ENCODE measurements at regions not wholly inside any gene's neighbourhood (a gene's known extent, or its start where the extent isn't known, plus 50 kb on each side); places are given as distances from the start of the nearest gene placed in this dataset.

DNA sequence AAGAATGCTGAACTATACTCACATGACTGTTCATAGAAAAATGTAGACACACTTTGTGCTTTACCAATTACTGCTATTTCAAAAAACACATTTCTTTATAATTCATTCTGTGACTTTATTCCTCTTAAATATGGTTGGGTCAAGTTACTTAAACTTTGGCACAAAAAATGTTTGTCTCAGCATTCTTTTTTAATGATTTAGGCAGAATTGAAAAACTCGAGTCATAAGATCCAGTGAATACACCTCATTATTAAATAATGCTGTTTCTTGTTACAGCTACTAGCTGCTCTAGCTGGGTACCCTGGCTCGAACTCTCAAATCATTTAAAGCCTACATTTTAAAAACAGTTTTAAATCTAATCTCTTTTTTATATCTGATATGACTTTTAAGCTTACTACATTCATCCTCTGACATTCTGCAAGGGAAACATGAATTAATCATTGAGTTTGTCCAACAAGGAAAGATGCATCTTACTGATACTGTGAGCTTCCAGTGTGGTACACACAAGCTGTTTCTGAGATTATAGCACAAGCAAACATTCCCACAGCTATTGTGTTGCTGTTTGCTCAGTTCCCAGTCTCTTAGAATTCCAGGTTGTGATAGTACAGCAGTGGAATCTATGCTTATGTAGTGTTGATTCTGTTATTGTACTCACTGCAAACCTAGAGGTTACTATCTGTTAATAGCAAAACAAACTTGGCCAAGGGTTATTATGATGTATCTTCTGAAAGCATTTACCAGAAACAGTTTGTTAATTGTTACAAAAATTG is 746.5 kb downstream of the USP25 start:
- DNase-seq: no peak
- H3K27me3 ChIP-seq: no peaks in the 10 kb centered on the region
- H3K4me1 ChIP-seq: peaks cover 0 to 42% (median 26%) of the 10 kb centered on the region in 12 donors
- peak in 3 of 4 donors; percentile 32 to 51 (median 42) for ATAC-seq
- intact Hi-C loops (cut with DNase I): loop anchor here in 2 of 10 donors (5.0 to 10.0 kb wide), 2 partner anchors 56 to 59 kb away; no protein-coding TSS in a partner anchor
- no peak overlapping the region for H3K4me3 ChIP-seq
- H3K36me3 ChIP-seq: no peaks in the 10 kb centered on the region
- WGBS, 4 donors: 58 to 68% (median 60%) methylated on average over 2 of the region's 2 CpGs
- peak overlapping the region in 10 of 12 donors; percentile 8 to 65 (median 22) for H3K27ac ChIP-seq
- peaks cover 0 to 38% (median 15%) of the 10 kb centered on the region in 12 donors for H3K9me3 ChIP-seq
- TF ChIP-seq CTCF (IDR thresholded peaks at IDR 0.05): no peak
- TF ChIP-seq POLR2A (IDR thresholded peaks at IDR 0.05): no peak

DNA sequence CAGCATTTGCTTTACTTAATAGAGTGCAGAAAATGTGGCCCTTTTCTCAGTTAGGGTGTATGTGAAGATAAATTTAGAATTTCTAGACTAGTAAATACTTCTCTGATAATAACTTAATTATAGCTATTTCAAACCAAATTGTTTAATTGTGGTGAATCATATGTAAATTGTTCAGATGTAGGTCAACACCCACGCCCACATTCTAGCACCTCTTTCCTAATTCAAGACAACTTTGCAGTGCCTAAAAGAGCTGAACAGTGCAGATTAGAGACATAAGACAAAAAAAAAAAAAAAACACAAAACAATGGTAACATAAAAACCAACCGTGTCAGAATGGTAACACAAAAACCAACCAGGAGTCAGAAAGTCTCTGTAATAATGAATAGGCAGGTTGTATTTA is 758.3 kb downstream of the USP25 start:
- 55 to 79% (median 69%) methylated on average over 2 of the region's 2 CpGs for WGBS, 4 donors
- DNase-seq: no peak
- no peak overlapping the region for H3K4me3 ChIP-seq
- peaks cover 0 to 46% (median 9%) of the 10 kb centered on the region in 12 donors for H3K4me1 ChIP-seq
- no peak for TF ChIP-seq POLR2A (IDR thresholded peaks at IDR 0.05)
- TF ChIP-seq CTCF (IDR thresholded peaks at IDR 0.05): no peak
- no peak for ATAC-seq
- no peaks in the 10 kb centered on the region for H3K27me3 ChIP-seq
- peaks cover 0 to 8% (median 0%) of the 10 kb centered on the region in 9 donors for H3K36me3 ChIP-seq
- intact Hi-C loops (cut with DNase I): no loop called here
- H3K27ac ChIP-seq: no peak overlapping the region
- H3K9me3 ChIP-seq: peaks cover 0 to 26% (median 0%) of the 10 kb centered on the region in 12 donors

- Histone ChIP-seq H3K27ac (no peak overlapping the region), H3K27me3 (no peaks in the 10 kb centered on the region), H3K4me1 (peaks cover 0 to 63% (median 18%) of the 10 kb centered on the region in 12 donors), H3K4me3 (no peak overlapping the region), H3K36me3 (peaks cover 0 to 8% (median 0%) of the 10 kb centered on the region in 9 donors), H3K9me3 (peaks cover 0 to 14% (median 0%) of the 10 kb centered on the region in 12 donors)
- DNase-seq (no peak), ATAC-seq (no peak)
- WGBS, 4 donors: 78 to 89% (median 83%) methylated on average over 5 of the region's 5 CpGs
- TF ChIP-seq POLR2A (IDR thresholded peaks at IDR 0.05): no peak
- TF ChIP-seq CTCF (IDR thresholded peaks at IDR 0.05): no peak
- intact Hi-C loops (cut with DNase I): no loop called here
Measured at GRCh38 chr21:16492356-16492755, 762.6 kb downstream of the USP25 start.

DNA sequence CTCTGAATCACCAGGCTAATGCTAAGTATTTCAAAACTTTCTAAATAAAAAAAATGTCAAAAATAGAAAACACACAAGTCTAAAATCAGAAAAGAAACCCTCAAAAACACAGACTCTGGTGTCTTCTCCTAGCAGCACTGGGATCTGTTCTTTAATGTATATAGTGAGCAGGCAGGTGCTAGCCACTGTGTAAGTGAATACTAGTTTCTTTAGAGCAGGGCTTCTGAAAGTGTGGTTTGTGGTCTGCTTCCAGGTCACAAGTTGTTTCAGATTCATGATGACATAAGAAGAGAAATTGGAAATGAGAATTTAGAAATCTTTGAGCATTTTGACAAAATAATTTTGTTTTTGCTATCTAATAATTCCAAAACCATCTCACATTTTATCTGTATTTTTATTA is 763.1 kb downstream of the USP25 start:
- peaks cover 0 to 59% (median 20%) of the 10 kb centered on the region in 12 donors for H3K4me1 ChIP-seq
- TF ChIP-seq CTCF (IDR thresholded peaks at IDR 0.05) (no peak), POLR2A (IDR thresholded peaks at IDR 0.05) (no peak)
- H3K9me3 ChIP-seq: peaks cover 0 to 14% (median 0%) of the 10 kb centered on the region in 12 donors
- no peak for ATAC-seq
- H3K36me3 ChIP-seq: peaks cover 0 to 8% (median 0%) of the 10 kb centered on the region in 9 donors
- H3K4me3 ChIP-seq: no peak overlapping the region
- H3K27me3 ChIP-seq: no peaks in the 10 kb centered on the region
- intact Hi-C loops (cut with DNase I): no loop called here
- no peak overlapping the region for H3K27ac ChIP-seq
- no peak for DNase-seq

Data from heart left ventricle (tissue), 16 donors.